Endothelial cell of umbilical vein (primary cell): ENCODE measurements at regions not wholly inside any gene's neighbourhood (a gene's known extent, or its start where the extent isn't known, plus 50 kb on each side); places are given as distances from the start of the nearest gene placed in this dataset.

Experiments used
- EZH2 ChIP-seq: IDR thresholded peaks from 2 replicates; pipeline ENCODE4 v1.6.1; 2012; ENCODE audit warnings: borderline replicate concordance, low read depth, mild to moderate bottlenecking, moderate library complexity, low read length, inconsistent platforms; ENCODE audit not compliant: severe bottlenecking
- MYC ChIP-seq: IDR thresholded peaks from one replicate; pipeline ENCODE4 v1.6.1; 2011; ENCODE audit warnings: mild to moderate bottlenecking, low read depth, low read length
- POLR2A ChIP-seq: IDR thresholded peaks from 2 replicates; pipeline ENCODE4 v1.6.1; 2012; ENCODE audit warnings: low read depth, mild to moderate bottlenecking, control low read depth, low read length
- POLR2AphosphoS5 ChIP-seq: IDR thresholded peaks from 2 replicates; pipeline ENCODE4 v1.6.1; 2012; ENCODE audit warnings: low read depth, mild to moderate bottlenecking, control low read depth, low read length, moderate library complexity; ENCODE audit not compliant: insufficient read depth
- TF ChIP-seq, protein P1 (sequence below), 2 donors: IDR thresholded peaks; 1 replicate in 1 of 2; 2 replicates in 1 of 2; pipeline ENCODE4 v1.5.1; 2011; ENCODE audit warnings: low read length in 2 of 2, mild to moderate bottlenecking in 2 of 2, moderate library complexity in 2 of 2, control low read depth in 1 of 2, inconsistent platforms in 1 of 2, low read depth in 1 of 2; ENCODE audit not compliant: insufficient read depth in 1 of 2; ENCODE audit errors: extremely low read depth in 1 of 2
- TF ChIP-seq, protein P2 (sequence below): IDR thresholded peaks from 2 replicates; pipeline ENCODE4 v1.6.1; 2011; ENCODE audit not compliant: insufficient read depth, insufficient read length

DNA sequence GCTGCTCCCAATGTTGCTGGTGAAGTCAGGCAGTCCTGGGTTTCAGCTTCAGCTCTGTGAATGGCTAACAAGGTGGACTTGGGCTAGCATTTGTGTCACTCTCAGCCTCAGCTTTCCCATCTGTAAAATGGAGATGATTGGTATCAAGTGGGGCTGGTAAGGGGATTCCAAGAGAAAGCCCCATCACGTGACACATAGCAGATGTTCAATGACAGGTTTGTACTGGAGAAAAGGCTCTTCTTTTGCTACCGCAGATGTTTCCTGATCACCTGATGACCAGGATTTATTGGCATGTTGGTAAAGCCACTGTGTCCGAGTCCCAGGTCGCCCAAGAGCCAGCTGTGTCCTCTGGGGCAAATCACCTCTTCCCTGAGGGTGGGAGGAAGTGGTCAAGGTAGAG lies 335.0 kb downstream of the MATN1 start:
- TF ChIP-seq POLR2A (no peak), POLR2AphosphoS5 (no peak), EZH2 (no peak), MYC (no peak)
- TF ChIP-seq, protein P1, sequence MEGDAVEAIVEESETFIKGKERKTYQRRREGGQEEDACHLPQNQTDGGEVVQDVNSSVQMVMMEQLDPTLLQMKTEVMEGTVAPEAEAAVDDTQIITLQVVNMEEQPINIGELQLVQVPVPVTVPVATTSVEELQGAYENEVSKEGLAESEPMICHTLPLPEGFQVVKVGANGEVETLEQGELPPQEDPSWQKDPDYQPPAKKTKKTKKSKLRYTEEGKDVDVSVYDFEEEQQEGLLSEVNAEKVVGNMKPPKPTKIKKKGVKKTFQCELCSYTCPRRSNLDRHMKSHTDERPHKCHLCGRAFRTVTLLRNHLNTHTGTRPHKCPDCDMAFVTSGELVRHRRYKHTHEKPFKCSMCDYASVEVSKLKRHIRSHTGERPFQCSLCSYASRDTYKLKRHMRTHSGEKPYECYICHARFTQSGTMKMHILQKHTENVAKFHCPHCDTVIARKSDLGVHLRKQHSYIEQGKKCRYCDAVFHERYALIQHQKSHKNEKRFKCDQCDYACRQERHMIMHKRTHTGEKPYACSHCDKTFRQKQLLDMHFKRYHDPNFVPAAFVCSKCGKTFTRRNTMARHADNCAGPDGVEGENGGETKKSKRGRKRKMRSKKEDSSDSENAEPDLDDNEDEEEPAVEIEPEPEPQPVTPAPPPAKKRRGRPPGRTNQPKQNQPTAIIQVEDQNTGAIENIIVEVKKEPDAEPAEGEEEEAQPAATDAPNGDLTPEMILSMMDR (IDR thresholded peaks at IDR 0.05; ENCODE audit: extremely low read depth in 1 of 2, insufficient read depth in 1 of 2, low read depth in 1 of 2, low read length in 2 of 2) = no peak
- TF ChIP-seq, protein P2, sequence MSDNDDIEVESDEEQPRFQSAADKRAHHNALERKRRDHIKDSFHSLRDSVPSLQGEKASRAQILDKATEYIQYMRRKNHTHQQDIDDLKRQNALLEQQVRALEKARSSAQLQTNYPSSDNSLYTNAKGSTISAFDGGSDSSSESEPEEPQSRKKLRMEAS = no peak
